Mesothelial cell of epicardium (in vitro differentiated cells): ENCODE measurements at regions not wholly inside any gene's neighbourhood (a gene's known extent, or its start where the extent isn't known, plus 50 kb on each side); places are given as distances from the start of the nearest gene placed in this dataset.
"Not testable (repeated sequence)": the region's sequence is repeated elsewhere in the genome, so short reads cannot be mapped to it uniquely, and the experiment has no call there.

Experiments used
- DNase-seq, 2 experiments: peaks; one replicate each; pipeline ENCODE4 v3.0.0; 2021; ENCODE audit warnings: low spot score in 2 of 2; ENCODE audit not compliant: unreplicated experiment in 2 of 2
- H3K27ac Mint-ChIP-seq: 2 replicates; pipeline ENCODE4 v1.8.0; 2021; ENCODE audit warnings: mixed read lengths
- H3K27me3 Mint-ChIP-seq: 2 replicates; pipeline ENCODE4 v1.8.0; 2021; ENCODE audit warnings: low read depth, mixed read lengths
- H3K36me3 Mint-ChIP-seq: 2 replicates; pipeline ENCODE4 v1.8.0; 2021; ENCODE audit warnings: mixed read lengths
- H3K4me1 Mint-ChIP-seq: 2 replicates; pipeline ENCODE4 v1.8.0; 2021; ENCODE audit warnings: mixed read lengths
- H3K4me3 Mint-ChIP-seq: 2 replicates; pipeline ENCODE4 v1.8.0; 2021; ENCODE audit warnings: mild to moderate bottlenecking, moderate library complexity, mixed read lengths
- H3K9me3 Mint-ChIP-seq: 2 replicates; pipeline ENCODE4 v1.8.0; 2021; ENCODE audit warnings: mixed read lengths
- CTCF ChIP-seq: fragments of 200-600 bp; sonication (generic); IDR thresholded peaks from one replicate; pipeline ENCODE4 v1.5.0; 2021; ENCODE audit warnings: antibody characterized with exemption; ENCODE audit not compliant: unreplicated experiment

- H3K27me3 Mint-ChIP-seq, result no peaks in the 10 kb centered on the region
- TF ChIP-seq CTCF, result no peak
- H3K27ac Mint-ChIP-seq, result no peak overlapping the region
- H3K9me3 Mint-ChIP-seq, result peaks cover 21% of the 10 kb centered on the region
- no peak for DNase-seq
- no peak overlapping the region for H3K4me3 Mint-ChIP-seq
- no peaks in the 10 kb centered on the region for H3K4me1 Mint-ChIP-seq
- no peaks in the 10 kb centered on the region for H3K36me3 Mint-ChIP-seq
Observed at GRCh38 chr2:83261591-83262136, 1197.4 kb downstream of the SUCLG1 start.

GRCh38 chr2:83253848-83254247 lies 1205.2 kb downstream of the SUCLG1 start:
- H3K36me3 Mint-ChIP-seq, result peaks cover 4% of the 10 kb centered on the region
- no peak overlapping the region for H3K27ac Mint-ChIP-seq
- no peak for DNase-seq
- H3K27me3 Mint-ChIP-seq, result no peaks in the 10 kb centered on the region
- no peaks in the 10 kb centered on the region for H3K4me1 Mint-ChIP-seq
- H3K4me3 Mint-ChIP-seq, result no peak overlapping the region
- H3K9me3 Mint-ChIP-seq, result peaks cover 40% of the 10 kb centered on the region
- TF ChIP-seq CTCF, result no peak

GRCh38 chr2:83251321-83251872 lies 1207.7 kb downstream of the SUCLG1 start:
- no peak overlapping the region for H3K4me3 Mint-ChIP-seq
- H3K36me3 Mint-ChIP-seq, result peaks cover 13% of the 10 kb centered on the region
- no peaks in the 10 kb centered on the region for H3K4me1 Mint-ChIP-seq
- H3K9me3 Mint-ChIP-seq, result peaks cover 57% of the 10 kb centered on the region
- no peak for DNase-seq
- H3K27ac Mint-ChIP-seq, result no peak overlapping the region
- no peaks in the 10 kb centered on the region for H3K27me3 Mint-ChIP-seq
- TF ChIP-seq CTCF, result no peak

- not testable (repeated sequence) for H3K27me3 Mint-ChIP-seq, H3K27ac Mint-ChIP-seq, DNase-seq, H3K4me3 Mint-ChIP-seq, H3K4me1 Mint-ChIP-seq
- Mint-ChIP-seq H3K9me3 (peaks cover 36% of the 10 kb centered on the region), H3K36me3 (peaks cover 12% of the 10 kb centered on the region)
Observed at GRCh38 chr2:83245806-83246537, 1213.1 kb downstream of the SUCLG1 start.

DNA sequence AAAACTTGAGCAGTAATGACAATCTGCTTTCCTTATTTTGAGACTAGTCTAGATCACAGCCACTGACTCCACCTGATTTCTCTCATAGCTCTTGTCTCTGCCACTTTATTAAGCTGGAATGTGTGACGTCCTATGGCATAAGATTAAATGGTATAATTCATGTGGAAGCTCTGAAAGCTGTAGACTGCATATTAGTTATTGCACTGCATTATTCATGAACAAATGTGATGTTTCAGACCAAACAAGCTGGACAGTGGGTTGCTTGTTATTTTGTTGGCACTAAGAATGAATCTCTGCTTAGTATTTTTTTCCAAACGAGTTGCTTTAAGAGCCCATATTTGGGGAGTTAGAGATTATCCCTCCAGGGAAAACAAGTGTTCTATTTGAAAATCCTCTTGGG lies 1218.5 kb downstream of the SUCLG1 start:
- Mint-ChIP-seq H3K4me3 (no peak overlapping the region), H3K36me3 (peaks cover 2% of the 10 kb centered on the region), H3K9me3 (peaks cover 4% of the 10 kb centered on the region), H3K4me1 (no peaks in the 10 kb centered on the region), H3K27me3 (no peaks in the 10 kb centered on the region), H3K27ac (no peak overlapping the region)
- no peak for TF ChIP-seq CTCF
- no peak for DNase-seq

- Mint-ChIP-seq H3K4me3 (no peak overlapping the region), H3K9me3 (no peaks in the 10 kb centered on the region), H3K4me1 (peaks cover 5% of the 10 kb centered on the region), H3K36me3 (no peaks in the 10 kb centered on the region), H3K27ac (no peak overlapping the region), H3K27me3 (no peaks in the 10 kb centered on the region)
- no peak for TF ChIP-seq CTCF
- DNase-seq, result no peak
Observed at GRCh38 chr2:83238111-83238510, 1221.0 kb downstream of the SUCLG1 start.
